GM19467 (cell line): ENCODE measurements at regions not wholly inside any gene's neighbourhood (a gene's known extent, or its start where the extent isn't known, plus 50 kb on each side); places are given as distances from the start of the nearest gene placed in this dataset.

ENCODE experiments used
- ATAC-seq: cut with Tn5 transposase; IDR thresholded peaks from one replicate; pipeline ENCODE4 v1.9.1; 2021; ENCODE audit warnings: mild to moderate bottlenecking, moderate library complexity; ENCODE audit not compliant: unreplicated experiment

DNA sequence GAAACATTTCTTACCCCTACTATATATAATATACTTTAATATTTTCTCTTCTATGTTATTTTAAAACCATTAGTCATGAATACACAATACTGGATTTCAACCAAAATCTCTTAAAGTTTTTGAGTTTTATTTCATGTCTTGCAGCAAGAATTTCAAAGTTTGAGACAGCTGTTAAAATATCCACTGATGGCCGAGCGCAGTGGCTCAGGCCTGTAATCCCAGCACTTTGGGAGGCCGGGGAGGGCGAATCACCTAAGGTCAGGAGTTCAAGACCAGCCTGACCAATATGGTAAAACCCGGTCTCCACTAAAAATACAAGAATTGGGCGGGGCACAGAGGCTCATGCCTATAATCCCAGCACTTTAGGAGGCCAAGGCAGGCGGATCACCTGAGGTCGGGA, 59.7 kb upstream of the DAPK1 start:
- ATAC-seq, result no peak

DNA sequence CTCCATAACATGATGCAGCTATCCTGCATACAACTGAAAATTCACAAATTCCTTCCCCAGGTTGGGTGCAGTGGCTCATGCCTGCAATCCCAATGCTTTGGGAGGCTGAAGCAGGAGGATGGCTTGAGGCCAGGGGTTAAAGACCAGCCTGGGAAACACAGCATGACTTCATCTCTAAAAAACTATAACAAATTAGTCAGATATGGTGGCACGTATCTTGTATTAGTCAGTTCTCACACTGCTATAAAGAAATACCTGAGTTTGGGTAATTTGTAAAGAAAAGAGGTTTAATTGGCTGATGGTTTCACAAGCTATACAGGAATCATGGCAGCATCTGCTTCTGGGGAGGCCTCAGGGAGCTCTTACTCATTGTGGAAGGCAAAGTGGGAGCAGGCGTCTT, 56.4 kb upstream of the DAPK1 start:
- no peak for ATAC-seq

DNA sequence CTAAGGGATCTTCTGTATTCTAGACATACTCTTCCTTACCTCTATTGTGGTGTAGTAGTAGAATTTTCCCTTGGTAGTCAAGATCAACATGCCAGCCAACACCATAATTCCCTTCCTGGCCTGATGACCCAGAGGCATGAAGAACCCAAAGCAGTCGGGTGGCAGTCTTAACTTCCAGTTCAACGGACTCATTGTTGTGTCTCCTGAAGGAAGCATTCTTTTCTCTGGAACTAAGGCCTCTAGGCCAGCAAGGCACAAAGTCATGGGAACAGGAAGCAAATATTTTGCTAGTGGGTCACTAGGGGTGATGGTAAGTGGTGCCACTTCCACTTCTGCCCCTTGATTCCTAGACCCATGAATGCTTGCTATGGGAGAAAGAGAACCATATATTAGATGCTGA, 55.2 kb upstream of the DAPK1 start:
- ATAC-seq, result no peak

- no peak for ATAC-seq
Observed at GRCh38 chr9:87443006-87443405, 54.7 kb upstream of the DAPK1 start.

DNA sequence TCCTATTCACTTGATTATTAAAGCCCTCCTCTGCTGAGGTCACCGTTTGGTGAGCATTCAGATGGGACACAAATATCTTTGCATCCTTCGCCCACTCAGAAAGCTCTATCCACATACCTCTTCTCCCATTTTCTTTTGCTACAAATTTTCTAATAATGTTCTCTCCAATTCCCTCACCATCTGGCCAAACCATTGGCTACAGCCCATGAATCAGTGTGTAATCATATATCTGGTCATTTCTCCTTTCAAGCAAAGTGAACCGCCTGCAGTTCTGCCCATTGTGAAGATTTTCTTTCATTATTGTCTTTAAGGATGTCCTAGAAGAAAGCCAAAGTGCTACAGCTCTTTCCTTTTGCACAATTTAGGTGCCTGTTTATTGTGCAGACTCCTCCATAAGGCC, 54.2 kb upstream of the DAPK1 start:
- no peak for ATAC-seq

GRCh38 chr9:87445646-87446045, 52.0 kb upstream of the DAPK1 start:
- ATAC-seq, result peak; percentile 91

- ATAC-seq, result no peak
Observed at GRCh38 chr9:87446527-87446926, 51.1 kb upstream of the DAPK1 start.

DNA sequence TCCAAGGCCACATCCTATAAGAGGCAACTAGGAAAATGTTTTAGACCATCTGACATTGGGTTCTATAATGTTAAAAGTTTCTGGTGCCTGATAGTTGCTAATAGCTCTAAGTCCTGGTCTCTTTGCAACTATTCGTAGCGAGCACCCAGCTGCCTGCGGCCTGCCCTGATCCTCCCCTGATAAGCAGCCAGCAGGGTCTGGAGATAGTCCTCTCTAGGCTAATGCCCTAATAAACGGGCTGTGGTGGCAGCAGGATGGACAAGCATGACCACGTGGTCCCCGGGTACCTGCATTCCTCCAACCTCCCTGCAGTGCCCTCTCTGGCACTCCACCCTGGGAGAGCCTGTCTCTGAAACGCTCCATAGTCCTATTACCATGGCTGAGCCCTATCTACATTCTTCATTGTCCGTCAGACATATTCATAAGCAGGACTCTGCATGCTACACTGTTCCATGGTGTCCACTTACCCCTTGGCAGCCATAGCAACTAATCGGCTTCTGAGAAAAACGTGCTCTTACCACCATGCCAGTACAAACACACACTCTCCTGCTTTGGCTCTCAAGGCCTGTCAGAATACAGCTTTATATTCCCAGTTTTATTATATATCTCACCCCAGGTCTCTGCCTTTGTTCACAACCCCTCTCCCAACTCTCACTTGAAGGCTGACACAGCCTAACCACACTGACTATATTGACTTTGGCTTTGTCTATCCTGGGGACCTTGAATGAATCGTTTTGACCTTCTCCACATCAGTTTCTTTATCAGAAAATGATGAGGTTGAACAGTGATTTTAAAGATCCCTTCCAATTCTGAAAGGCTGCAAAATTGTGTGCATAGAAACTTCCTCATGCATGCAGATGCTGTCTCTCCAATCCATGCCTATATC, 49.9 kb upstream of the DAPK1 start:
- no peak for ATAC-seq
